NCI-H1048 (cell line): ENCODE measurements at regions not wholly inside any gene's neighbourhood (a gene's known extent, or its start where the extent isn't known, plus 50 kb on each side); places are given as distances from the start of the nearest gene placed in this dataset.

Experiments used
- DNase-seq: peaks from one replicate; lab custom pipeline; 2025; lab: John Stamatoyannopoulos, UW

DNA sequence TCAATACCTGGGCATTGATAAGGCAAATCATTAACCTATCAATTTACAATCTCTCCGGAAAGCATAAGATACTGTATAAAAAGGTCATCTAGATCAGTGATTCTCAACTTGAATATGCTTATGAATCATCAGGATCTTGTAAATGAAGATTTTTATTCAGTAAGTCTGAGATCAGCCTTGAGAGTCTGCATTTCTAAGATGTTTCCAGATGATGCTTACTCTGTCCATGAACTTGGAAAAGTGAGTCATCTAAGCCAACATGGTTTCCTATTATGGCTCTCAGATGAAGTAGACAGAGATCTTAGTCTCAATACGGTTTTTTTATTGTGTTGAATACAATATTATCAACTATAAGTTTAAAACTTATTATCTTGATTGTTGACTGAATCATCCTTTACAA is 226.4 kb upstream of the KIRREL3 start:
- no peak for DNase-seq

DNA sequence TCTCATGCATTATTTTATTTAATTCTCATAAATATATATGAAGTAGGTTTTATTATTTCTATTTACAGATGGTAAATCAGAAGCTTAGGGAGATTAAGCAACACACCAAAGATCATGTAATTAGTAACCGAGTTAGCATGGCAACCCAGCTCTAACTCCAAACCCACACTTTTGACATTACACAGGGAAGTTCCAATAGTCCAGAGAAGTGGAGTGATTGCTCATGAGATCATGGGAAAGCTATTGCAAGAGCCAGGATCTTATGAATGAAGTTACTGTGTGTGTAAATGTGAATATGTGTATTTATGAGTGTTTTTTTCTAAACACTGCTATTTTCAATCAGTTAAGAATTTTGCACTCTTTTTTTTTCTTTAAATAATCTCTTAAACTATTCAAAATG is 225.8 kb upstream of the KIRREL3 start:
- no peak for DNase-seq

DNA sequence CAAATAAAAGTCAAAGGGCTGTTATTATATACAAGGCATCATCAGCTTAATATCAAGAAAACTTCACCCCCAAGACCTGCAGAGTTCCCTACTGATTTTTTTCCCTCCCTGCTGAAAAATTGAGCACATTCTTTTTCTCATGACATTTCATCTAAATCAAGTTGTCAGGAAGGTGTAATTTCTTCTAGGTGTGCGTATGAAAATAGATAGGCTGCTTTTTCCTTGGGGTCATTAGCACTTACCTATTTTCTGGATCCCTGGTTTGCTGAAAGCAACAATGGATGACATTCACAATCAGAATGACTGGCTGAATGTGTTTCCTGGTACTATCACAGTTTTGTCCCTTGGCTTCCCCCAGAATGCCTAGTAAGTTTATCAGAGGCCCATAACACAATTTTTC is 225.0 kb upstream of the KIRREL3 start:
- DNase-seq = no peak

DNA sequence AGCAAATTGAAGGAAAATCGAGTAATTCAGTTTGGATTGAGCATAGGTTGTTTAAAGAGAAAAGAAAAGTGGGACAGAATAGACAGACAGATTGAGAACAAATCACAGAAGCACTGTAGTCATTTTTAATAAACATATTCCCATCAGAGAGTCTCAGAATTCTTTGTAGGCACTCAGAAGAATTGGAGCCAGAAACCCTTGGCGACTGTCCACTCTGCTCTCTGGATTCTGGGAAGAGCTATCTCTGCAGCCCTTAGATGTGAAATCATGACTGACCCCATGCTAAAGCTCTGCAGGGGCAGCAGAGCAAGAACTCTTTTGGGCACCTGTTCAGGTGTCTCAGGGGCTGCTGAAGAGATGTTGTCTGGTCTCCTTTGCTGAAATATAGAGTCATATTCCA is 223.7 kb upstream of the KIRREL3 start:
- DNase-seq = no peak

DNA sequence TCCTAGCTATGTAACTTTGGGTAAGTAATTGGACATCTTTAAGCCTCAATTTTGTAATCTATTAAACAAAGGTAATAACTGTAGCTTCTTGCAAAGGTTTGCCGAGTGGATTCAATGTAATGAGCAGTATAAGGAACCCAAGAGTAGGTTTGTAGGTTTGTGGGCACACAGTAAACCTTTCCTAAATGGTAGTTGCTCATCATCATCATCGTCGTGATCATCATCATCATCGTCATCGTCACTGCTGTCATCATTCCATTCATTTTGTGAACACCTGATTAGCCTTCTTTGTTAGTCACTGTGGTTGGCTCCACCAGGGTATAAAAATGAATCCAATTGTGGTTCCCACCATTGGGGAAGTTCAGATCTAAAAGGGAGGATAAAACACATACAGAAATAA is 223.1 kb upstream of the KIRREL3 start:
- no peak for DNase-seq

DNA sequence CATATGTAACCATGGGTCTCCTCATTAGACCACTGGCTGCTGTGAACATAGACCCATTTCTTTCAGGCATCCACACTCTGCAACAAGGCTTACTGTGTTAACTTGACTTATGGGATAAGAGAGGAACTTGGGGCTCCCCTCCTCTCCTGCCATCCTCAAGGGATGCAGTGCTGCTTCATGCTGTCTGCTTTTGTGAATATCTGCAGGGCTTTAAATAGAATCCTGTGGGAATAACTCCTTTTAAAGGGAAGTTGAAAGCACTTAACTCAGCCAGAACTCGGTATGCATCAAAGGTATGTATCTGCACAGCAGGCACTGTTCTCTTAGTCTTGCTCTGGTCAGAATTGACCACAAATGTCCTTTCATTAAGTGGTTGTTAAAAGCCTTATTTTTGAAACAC is 222.5 kb upstream of the KIRREL3 start:
- DNase-seq = no peak

DNA sequence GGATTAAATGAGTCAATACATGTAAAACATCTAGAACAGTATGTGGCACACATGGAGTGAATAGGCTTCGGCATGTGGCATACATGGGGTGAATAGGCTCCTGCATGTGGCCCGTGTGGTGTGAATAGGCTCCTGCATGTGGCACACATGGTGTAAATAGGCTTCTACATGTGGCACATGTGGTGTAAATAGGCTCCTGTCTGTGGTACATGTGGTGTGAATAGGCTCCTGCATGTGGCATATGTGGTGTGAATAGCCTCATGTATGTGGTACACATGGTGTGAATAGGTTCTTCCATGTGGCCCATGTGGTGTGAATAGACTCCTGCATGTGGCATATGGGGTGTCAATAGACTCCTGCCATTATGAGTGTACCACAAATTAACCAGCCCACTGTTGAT is 219.1 kb upstream of the KIRREL3 start:
- DNase-seq = no peak

DNA sequence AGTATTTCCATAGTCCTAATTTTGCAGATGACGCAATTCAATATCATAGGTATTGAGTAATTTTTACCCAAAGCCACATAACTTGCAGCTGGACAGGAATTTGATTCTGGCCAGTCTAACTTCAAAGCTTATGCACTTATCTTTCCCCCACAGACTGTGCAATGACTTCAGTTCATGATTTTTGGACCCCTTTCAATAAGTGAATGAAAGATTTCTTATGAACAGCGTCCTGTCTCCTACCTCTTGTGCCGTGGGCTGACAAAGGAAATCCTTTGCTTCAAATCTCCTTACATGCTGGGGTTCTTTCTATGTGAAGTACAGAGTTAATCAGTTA is 217.7 kb upstream of the KIRREL3 start:
- DNase-seq = no peak

DNA sequence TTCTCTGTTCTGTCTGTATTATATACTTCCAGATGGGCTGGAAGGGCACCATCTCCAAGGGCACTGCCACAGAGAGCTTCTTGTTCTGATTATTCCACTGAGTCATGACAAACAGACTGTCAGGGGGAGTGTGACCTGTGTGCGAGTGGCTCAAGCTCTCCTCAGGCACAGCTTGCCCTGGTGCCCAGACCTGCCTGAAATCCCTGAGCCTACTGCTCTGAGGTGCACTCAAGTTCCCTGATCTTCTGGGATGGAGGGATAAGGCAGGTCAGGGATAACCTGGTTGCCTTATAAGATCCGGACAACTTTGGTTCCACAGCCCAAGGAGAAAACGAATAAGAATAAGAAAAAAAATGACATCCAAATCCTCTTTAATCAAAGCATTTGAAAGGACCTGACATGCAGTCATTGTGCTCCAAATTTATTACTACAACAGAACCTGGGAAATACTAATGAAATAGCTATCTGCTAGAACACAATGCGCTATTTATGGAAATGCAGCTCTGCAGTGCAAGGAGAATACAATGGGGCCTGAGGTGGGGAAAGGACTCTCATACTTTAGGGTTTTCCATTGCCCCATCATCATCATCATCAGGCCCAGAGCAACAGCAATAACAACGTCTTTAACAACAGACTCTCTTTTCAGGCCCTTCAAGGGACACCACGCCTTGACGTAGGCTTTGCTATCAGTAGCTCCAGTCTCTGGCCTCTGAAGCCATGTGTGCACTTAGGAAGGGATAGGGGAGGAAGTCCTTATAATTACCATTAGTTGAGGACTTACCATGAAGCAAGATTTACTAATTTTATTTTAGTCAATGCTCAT is 217.1 kb upstream of the KIRREL3 start:
- no peak for DNase-seq

DNA sequence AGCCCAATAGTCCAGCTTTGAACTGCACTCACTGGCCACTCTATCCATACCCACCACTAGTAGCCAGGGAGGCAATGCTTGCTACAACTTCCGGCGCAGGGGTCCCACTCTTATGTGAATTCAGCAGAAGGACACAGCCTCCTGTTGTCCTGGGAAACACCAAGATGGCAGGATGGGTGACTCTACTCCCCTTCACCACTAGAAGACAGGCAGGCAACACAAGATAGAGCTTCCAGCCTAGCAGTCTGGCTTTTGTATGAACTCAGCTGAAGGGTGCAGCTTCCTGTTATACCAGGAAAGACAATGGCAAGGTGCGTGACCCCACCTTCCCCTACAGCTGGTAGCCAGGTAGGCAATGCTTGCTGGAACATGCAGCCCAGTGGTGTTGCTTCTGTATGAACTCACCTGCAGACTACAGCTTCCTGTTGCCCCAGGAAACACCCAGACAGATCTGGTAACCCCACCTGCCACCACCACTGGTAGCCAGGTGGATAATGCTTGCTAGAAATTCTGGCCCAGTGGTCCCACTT is 205.2 kb upstream of the KIRREL3 start:
- DNase-seq = no peak

DNA sequence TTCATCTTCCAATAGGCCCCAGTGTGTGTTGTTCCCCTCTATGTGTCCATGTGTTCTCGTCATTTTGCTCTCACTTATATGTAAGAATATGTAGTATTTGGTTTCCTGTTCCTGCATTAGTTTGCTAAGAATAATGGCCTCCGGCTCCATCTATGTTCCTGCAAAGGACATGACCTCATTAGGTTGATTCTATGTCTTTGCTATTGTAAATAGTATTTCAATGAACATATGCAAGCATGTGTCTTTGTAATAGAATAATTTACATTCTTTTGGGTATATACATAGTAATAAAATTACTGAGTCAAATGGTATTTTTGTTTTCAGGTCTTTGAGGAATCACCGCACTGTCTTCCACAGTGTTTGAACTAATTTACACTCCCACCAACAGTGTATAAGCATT is 202.9 kb upstream of the KIRREL3 start:
- DNase-seq = no peak

DNA sequence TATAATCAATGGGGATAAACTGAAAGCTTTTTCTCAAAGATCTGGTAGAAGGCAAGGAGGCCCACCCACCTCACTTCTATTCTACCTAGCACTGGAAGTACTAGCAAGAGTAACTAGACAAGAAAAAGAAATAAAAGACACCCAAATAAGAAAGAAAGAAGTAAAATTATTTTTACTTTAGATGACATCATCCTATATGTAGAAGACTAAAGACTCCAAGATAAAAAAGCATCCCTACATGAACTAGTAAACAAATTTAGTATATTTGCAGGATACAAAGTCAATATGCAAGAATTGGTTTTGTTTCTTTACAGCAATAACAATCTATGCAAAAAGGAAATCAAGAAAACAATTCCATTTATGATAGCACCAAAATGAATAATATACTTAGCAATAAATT is 201.5 kb upstream of the KIRREL3 start:
- no peak for DNase-seq

DNA sequence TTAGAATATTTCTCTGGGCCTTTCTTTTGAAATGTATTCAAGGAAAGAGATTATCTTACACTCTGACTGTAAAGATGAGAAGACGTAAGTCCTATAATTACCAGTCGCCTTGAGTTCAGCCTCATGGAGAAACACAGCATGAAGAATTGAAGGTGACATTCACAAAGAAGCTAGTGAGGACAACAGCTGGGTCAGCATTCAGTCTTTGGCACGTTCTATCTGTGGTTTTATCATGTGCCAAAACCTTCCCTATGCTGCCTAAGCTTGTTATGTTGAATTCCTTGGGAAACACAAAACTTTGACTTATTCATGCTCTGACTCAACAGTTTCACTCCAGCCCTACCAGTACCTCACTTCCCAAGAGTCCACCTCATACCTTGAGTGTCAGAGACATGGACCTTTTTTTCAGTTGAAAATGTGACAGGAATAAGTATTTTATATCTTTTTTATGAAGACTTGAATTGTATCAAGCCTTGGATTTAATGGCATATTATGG is 198.8 kb upstream of the KIRREL3 start:
- DNase-seq = no peak

DNA sequence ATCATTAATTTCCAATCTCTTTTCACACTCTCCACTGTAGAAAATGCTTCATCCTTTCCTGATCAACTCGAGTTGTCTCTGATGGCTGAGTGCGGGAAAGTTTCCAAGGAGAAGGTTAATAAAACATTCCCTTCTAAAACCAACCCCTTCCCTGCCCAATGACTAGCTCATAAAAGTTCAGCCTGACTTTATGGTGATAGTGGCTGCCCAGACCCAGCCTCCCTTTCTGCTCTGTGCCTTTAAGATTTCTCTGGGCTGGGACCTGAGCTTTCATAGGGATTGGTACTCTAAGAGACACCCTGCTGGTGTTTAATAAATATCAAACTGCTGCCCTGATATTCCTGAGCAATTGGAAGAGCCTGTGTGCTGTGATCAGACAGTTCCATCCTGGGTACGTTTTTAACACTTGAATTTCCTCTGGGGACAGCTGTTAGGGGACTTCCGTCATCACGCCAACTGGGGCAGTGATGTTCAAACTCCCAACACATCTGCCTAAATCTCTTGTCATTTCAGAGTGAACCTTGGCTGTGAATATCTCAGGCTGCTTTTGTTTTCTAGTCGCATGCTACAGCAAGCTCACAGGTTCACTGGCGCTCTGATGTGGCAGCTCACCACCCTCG is 195.0 kb upstream of the KIRREL3 start:
- DNase-seq = no peak

DNA sequence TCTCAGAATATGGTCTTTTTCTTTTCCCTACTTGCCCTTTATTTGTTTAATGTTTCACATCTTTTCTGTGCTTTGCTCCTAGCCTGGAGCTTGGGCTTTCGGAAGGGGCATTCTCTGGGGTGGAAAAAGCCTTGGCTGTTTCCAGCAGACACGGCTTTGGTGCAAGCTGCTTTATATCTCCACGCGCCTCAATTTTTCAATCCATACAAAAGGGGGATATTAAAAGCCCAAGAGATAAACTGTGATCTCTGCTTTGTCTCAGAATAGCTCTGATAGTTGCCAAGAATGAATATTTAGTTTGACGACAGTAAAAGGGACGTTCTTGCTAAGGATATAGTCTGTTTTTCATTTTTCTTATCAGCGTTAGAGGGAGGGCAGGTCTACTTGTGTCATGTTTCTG is 194.0 kb upstream of the KIRREL3 start:
- no peak for DNase-seq

DNA sequence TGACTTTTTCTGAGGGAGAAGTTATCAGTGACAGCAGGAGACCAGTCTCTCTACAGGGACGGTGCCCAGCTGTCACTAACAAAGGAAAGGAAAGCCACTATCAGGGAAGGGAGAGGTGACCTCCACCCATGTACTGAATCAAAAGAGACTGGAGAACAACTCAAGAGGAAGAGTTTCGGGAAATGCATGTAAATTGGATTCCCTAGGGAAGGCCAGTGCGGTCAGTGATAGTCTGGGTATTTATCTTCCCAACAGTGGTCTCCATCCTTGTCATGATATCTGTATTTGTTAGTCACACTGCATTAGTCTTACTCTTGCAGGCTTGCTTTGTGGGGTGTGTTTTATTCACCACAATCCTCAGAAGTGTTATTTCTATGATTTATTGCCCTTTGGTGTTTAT is 193.4 kb upstream of the KIRREL3 start:
- no peak for DNase-seq

DNA sequence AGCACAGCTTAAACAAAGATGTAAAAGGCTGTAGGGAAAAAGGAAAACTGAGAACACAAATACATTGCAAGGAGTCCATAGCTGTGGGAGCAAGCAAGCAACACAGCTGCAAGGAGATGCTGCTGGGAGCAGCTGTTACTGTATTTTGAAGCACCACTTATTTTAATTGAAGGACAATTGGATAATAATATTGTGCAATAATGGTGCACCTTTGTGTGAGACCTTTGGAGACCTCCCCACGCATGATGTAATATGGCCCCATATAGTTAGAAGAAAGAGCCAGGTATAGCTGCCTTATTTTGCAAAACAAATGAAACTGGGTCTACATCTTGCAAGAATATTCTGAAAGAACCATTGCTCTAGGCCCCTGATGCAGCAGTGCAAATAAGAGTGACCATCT is 191.1 kb upstream of the KIRREL3 start:
- no peak for DNase-seq

DNA sequence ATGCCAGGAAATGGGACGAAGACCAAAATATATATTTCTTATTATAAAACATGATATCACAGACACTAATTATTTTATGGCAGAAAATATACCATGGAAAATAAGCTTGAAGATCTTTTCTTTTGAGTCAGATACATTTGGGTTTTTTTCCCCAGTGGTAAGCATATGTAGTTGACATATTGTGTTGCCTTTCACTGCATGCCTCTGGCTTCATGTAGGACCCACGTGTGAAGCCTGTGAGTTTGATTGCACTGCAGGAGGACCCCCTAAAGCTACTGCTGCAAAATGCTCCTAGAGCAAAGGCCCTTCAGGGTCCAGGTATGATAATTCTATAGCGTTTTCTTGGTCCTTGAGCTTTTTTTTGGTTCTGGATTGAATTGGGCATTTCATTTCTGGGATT is 190.7 kb upstream of the KIRREL3 start:
- DNase-seq = no peak

DNA sequence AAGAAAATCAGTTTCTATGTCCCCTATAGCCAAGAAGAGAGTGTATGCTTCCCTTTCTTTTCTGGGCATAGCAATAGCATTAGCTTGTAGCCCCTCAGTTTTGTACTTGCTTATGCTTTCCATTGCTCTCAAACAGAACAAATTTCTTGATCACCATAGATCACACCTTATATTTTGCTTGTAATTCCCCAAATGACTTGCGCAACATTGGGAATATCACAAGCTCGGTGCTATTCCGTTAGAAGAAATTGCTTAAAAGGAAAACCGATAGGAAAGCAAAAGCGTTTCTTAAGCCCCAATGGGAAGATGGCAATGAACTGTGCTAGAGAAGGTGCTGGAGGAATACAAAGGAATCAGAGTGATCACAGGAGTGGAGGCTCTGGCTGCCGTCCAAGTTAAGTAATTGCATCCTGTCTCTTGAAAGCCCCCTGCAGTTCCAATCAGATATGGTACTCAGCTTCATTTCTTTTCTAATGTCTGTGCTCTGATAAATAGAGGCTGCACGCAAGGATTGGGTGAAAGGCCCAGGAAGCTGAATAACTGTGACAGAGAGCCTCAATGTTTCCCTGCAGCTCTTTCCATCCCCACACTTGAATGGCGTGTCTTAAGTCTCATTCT is 182.1 kb upstream of the KIRREL3 start:
- no peak for DNase-seq

DNA sequence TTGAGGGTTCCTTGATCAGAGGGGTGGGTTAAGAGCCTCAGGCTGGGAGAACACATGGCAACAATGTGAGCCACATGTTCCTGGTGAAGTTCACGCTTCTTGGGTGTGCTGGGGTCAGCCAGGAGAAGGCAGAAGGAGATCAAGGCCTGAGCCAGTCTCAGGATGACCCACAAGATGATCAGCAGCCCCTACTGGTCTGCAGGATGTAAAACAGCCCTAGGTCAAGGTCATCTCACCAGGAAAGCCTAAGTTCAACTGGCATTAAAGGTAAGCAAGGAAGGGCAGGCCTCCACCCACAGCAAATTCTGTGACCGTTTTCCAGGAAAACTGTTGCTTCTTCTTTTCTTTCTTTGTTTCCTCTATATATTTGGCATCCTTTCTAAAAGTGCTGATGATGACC is 156.7 kb upstream of the KIRREL3 start:
- no peak for DNase-seq

DNA sequence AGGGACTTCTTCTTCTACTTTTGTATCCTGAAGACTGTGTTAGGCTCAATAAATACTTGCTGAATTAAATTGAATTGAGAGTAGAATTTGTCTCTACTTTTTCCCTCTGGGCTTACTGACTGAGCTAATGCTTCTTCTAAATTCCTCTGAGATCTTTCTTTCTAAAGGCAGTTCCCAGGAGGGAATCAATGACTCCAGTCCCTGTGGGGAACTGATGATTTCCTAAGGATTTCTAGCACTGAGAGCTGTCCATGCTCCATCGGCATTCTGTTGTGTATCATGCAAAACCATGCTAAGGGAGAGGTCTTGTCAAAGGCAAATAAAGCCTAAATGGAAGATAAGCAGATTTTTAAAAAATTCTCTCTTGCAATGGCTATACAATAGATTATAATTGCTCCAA is 148.8 kb upstream of the KIRREL3 start:
- DNase-seq = no peak

DNA sequence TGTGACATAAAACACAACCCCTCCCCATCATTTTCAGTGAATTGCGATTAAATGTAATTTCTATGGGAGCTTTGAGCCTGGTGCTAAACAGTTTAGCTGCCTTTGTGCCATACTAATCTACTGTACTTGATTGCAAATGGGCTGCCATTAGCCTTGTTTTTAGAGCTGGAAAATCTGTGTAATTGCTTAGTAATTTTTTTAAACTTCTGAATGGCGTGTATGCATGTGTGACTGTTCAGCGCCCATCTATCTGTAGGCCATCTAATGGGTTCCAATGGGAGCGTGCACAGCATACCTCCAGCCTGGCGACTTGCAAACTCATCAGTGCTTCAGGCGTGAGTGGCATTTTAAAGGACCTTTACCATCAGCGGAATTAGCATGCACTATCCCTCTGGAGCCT is 142.7 kb upstream of the KIRREL3 start:
- no peak for DNase-seq

DNA sequence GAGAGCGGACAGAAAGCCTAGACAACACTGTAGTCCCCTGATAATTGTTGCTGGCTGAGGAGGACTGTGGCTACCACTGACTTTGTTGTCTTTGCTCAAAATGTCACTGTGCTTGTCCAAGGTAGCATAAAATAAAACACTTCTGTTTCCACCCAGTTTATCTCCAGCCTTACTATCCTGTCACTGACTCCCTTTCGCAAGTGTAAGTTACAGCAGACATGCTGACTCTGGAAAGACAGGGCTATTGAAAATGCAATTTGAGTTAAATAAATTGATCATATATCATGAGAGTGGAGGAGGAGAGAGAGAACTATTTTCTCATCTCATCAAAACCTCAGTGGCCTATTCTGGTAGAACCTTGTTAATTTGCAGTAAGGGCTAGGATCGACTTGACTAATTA is 138.0 kb upstream of the KIRREL3 start:
- no peak for DNase-seq
